KG1 (cell line): ENCODE measurements at regions not wholly inside any gene's neighbourhood (a gene's known extent, or its start where the extent isn't known, plus 50 kb on each side); places are given as distances from the start of the nearest gene placed in this dataset.
"Not testable (repeated sequence)": the region's sequence is repeated elsewhere in the genome, so short reads cannot be mapped to it uniquely, and the experiment has no call there.

Experiments
- DNase-seq: peaks from one replicate; lab custom pipeline; 2025; lab: John Stamatoyannopoulos, UW

GRCh38 chr9:85487872-85488271 is 253.9 kb downstream of the AGTPBP1 start:
- DNase-seq: no peak

- DNase-seq: no peak
Observed at GRCh38 chr9:85484235-85484634, 257.5 kb downstream of the AGTPBP1 start.

- DNase-seq: no peak
Observed at GRCh38 chr9:85483208-85483607, 258.5 kb downstream of the AGTPBP1 start.

- no peak for DNase-seq
Observed at GRCh38 chr9:85479305-85479704, 262.4 kb downstream of the AGTPBP1 start.

- no peak for DNase-seq
Observed at GRCh38 chr9:85478847-85479246, 262.9 kb downstream of the AGTPBP1 start.

GRCh38 chr9:85474896-85475295 is 266.9 kb downstream of the AGTPBP1 start:
- not testable (repeated sequence) for DNase-seq

GRCh38 chr9:85471791-85472190 is 270.0 kb downstream of the AGTPBP1 start:
- DNase-seq: no peak

- no peak for DNase-seq
Observed at GRCh38 chr9:85469041-85469440, 272.7 kb downstream of the AGTPBP1 start.

GRCh38 chr9:85466834-85467233 is 274.9 kb downstream of the AGTPBP1 start:
- no peak for DNase-seq

GRCh38 chr9:85458114-85458864 is 283.5 kb downstream of the AGTPBP1 start:
- not testable (repeated sequence) for DNase-seq

GRCh38 chr9:85453850-85454249 is 287.9 kb downstream of the AGTPBP1 start:
- no peak for DNase-seq

- no peak for DNase-seq
Observed at GRCh38 chr9:85452841-85453240, 288.9 kb downstream of the AGTPBP1 start.

- DNase-seq: no peak
Observed at GRCh38 chr9:85451680-85452079, 290.1 kb downstream of the AGTPBP1 start.

- DNase-seq: no peak
Observed at GRCh38 chr9:85445887-85446286, 295.9 kb downstream of the AGTPBP1 start.

- no peak for DNase-seq
Observed at GRCh38 chr9:85444243-85444642, 297.5 kb downstream of the AGTPBP1 start.

GRCh38 chr9:85443190-85443598 is 298.6 kb downstream of the AGTPBP1 start:
- DNase-seq: no peak

- no peak for DNase-seq
Observed at GRCh38 chr9:85439791-85440190, 302.0 kb downstream of the AGTPBP1 start.

GRCh38 chr9:85433956-85434355 is 307.8 kb downstream of the AGTPBP1 start:
- not testable (repeated sequence) for DNase-seq

GRCh38 chr9:85433551-85433950 is 308.2 kb downstream of the AGTPBP1 start:
- not testable (repeated sequence) for DNase-seq

GRCh38 chr9:85433046-85433445 is 308.7 kb downstream of the AGTPBP1 start:
- DNase-seq: no peak

- no peak for DNase-seq
Observed at GRCh38 chr9:85432599-85432998, 309.2 kb downstream of the AGTPBP1 start.

- no peak for DNase-seq
Observed at GRCh38 chr9:85431339-85432102, 310.2 kb downstream of the AGTPBP1 start.

- DNase-seq: no peak
Observed at GRCh38 chr9:85430659-85431338, 311.0 kb downstream of the AGTPBP1 start.
